Right ventricle myocardium superior (tissue), 1 donor: ENCODE measurements at regions not wholly inside any gene's neighbourhood (a gene's known extent, or its start where the extent isn't known, plus 50 kb on each side); places are given as distances from the start of the nearest gene placed in this dataset.
A peak's percentile ranks its signal among the peaks of the same experiment; 100 is the strongest.

Experiments used
- ATAC-seq: fragments of 200-7000 bp; cut with Tn5 transposase; one replicate; pipeline ENCODE4 v1.9.1; 2020; ENCODE audit warnings: mild to moderate bottlenecking; ENCODE audit not compliant: poor library complexity
- DNase-seq: peaks from one replicate; pipeline ENCODE4 v3.0.0-alpha.2; 2020
- intact Hi-C: fragments of 100-400 bp; cut with DNase I; formaldehyde crosslinking; loops from one replicate; pipeline ENCODE4 v1.11.2; 2022
- donor health status: DM: no; HTN: yes; CAD: no; lungs with severe emphysema.

DNA sequence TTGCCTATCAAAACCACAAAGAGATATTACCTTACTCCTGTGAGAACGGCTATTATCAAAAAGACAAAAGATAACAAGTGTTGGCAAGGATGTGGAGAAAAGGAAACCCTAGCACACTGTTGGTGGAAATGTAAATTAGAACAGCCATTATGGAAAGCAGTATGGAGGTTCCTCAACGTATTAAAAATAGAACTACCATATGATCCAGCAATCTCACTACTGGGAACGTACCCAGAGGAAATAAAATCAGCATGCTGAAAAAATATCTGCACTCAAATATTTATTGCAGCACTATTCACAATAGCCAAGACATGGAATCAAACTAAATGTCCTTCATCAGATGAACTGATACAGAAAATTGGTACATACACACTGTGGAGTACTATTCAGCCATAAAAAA lies 149.4 kb upstream of the MLN start:
- DNase-seq (no peak), ATAC-seq (no peak)
- intact Hi-C loops, result no loop called here

DNA sequence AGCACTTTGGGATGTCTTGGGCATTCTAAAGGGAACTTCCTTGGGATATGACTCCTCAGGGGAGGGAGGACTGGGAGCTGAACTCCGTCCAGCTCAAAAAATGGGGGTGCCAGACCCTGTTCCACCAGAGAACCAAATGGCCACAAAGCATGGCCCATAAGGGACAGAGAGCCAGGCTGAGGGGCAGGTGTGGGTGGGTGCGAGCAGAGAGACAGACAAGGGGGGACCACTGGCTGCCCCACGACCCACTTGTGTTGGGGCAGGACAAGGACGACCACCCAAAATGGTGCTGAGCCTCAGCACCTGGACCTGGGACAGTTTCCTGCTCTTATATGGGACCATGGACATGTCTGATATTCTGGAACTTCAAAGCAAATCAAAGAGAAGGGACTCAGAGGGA lies 148.2 kb upstream of the MLN start:
- intact Hi-C loops, result no loop called here
- DNase-seq, result no peak
- no peak for ATAC-seq

DNA sequence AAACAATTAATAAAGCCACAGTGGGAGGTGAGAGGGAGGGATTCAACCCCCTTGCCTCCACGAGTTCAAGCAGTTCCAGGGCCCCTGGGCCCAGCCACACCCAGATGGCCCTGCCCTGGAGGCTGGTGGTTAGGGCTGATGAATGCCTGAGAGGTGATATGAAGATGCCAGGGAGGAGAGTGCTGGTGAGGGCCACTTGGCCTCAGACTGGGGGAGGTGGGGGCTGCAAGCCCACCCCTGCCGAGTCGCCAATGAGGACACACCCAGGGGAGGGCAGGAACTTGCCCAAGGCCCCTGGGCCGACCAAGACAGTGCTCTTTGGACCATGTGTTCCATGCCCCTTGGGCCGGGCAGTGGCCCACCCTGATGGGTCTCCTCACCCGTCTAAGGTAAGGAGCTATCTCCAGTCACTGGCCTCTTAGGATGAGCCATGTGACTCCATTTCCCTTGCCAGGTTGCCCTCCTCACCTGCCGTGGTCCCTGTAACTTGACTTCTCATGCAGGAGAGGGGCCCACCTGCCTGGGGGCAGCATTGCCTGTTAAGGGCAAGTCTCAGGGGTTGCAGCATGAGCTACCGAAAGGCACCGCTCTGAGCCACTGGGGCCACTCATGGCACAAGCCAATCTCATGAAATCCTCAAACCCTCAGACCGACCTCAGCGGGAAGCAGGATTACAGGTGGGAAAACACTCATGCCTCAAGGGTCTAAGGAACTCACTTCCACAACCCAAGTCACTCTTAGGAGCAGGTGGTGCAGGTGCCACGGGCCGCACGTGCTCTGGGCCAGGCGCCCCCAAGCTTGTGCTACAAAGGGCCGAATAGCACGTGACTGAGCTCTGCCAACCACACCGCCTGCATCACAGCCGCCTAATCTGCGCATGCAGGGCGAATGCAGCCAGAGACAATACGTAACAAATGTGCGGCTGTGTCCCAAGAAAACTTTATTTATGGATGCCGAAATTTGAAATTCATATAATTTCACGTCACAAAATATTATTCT lies 147.4 kb upstream of the MLN start:
- intact Hi-C loops, result no loop called here
- DNase-seq (no peak), ATAC-seq (no peak)

DNA sequence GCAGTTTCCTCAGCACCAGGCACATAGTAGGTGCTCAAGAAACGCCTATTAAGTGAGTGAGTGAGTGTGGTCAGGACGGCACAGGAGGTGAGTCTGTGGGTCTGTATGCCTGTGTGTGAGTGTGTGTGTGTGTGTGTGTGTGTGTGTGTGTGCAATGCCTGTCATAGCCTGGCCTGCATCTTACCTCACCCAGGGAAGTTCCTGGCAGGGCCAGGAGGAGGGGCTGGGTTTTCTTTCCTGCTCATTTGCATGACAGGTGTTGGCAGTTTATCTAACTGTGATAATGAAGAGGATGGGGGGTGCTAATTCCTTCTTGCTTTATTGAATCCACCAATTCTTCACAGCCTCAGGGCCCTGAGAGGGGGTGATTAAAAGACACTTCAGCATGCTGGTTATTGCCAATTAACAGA lies 146.7 kb upstream of the MLN start:
- ATAC-seq (no peak), DNase-seq (no peak)
- intact Hi-C loops, result no loop called here

- no peak for ATAC-seq
- no peak for DNase-seq
- intact Hi-C loops, result no loop called here
Measured at GRCh38 chr6:33949877-33950435, 146.2 kb upstream of the MLN start.

DNA sequence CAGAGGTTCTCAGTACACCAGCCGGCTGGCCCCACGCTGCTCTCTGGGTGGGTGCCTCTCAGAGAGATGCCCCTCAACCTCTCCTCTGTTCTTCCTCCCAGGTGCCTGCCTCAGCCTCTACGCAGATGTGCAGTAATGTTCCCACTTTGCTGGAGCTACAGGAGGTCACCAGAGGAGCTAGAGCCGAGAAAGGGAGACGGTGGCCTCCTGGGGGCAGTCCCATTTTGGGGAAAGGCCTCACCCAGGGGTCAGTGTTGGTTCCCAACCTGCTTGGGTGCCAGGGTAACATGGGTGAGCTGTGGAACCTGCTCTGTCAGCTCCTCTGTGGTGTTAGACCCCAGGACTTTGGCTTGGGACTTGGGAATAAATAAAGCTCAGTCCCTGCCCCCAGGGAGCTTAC lies 145.3 kb upstream of the MLN start:
- intact Hi-C loops, result no loop called here
- DNase-seq, result no peak
- ATAC-seq, result no peak

GRCh38 chr6:33947916-33948594 lies 144.3 kb upstream of the MLN start:
- intact Hi-C loops, result no loop called here
- no peak for ATAC-seq
- no peak for DNase-seq

DNA sequence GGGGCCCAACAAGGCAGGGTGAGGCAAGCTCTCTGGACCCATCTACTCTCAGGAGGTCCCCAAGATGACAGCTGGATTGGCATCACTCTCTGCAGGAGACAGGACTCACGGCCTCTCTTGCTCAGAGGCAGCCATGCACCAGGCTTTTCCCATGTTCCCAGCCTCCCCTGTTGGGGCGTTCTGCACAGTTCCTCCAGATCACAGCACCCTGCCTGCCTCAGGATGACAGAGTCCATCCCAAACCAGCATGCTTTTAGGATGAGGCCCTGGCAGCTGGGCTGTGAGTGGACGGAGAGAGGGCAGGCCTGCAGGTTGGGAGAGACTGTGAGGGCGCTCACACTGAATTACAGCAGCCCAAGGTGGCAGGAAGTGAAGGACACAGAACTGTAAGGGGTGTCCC lies 143.2 kb upstream of the MLN start:
- intact Hi-C loops, result no loop called here
- no peak for DNase-seq
- no peak for ATAC-seq

- no peak for DNase-seq
- intact Hi-C loops, result no loop called here
- ATAC-seq, result no peak
Measured at GRCh38 chr6:33945931-33946330, 142.1 kb upstream of the MLN start.

GRCh38 chr6:33944686-33945411 lies 141.0 kb upstream of the MLN start:
- intact Hi-C loops, result no loop called here
- ATAC-seq, result no peak
- DNase-seq, result no peak

DNA sequence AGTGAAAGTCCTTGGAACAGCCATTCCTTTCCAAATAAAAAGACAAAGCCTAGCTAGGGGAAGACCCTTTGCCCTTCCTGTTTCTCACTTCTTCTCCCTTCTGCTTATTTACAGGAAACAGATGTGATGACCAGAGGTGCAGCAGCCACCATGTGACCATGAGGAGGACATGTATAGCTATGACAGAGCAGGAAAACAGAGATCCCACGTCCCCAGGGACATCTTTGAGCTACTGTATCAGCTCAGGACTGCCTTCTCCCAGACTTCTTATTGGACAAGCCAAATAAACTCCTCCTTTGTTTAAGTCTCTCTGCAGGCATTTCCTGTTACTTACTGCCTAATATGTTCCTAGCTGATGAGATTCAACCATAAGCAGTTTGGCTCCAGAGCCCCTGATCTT lies 133.1 kb upstream of the MLN start:
- intact Hi-C loops, result no loop called here
- DNase-seq, result no peak
- ATAC-seq, result no peak

DNA sequence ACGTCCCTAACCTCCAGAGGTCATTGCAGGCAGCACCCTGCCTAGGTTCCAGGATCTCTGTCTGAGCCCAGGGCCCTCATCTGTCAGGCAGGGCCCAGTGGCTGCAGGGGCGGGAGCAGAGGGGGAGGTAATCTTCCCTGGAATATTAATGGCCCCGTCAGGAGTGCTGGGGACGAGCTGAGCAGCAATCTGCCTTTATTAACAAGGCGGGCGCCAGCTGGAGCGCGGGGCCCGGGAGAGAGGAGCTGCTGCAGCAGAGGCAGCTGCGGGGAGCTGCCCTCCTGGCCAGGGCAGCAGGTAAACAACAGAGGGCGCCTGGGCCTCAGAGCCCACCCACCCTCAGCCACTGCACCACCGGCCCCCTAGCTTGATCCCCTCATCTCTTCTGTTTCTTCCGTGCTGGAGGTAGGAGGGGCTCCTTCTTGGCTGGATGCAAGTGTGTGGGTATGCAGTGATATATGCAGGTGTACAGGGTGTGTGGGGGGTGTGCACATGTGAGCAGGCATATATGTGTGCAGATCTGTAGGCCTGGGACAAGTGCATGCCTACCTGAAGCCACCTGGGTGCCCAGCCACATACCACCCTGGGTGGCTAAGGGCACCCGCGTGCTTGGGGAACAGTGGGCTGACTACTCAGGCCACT lies 131.8 kb upstream of the MLN start:
- ATAC-seq (no peak), DNase-seq (no peak)
- intact Hi-C loops, result no loop called here

DNA sequence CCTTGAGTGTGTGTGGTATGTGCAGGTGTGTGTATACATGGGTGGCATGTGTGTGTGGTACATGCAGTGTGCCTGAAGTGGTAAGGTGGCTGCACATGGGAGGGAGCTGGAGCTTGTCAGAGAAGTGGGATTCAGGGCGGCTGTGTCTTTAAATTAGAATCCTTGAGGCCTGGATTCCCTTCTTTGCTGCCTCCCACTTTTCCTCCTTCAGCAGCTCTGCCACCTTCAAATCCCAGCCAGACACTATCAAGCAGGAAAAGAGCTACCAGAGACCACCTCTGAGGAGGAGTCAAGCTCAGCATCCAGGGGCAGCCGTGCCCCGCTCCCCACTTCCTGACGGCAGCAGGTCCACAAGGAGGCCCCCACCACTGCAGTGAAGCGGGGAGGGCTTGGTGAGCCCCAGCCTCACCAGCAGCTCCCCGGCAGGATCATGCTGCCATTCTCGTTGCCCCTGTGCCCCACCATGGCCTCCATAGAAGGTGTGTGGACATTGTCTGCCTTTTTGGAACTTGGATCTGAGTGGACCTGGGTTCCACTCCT lies 131.0 kb upstream of the MLN start:
- ATAC-seq (no peak), DNase-seq (no peak)
- intact Hi-C loops, result no loop called here

GRCh38 chr6:33933101-33933500 lies 129.3 kb upstream of the MLN start:
- DNase-seq (no peak), ATAC-seq (no peak)
- intact Hi-C loops, result no loop called here

DNA sequence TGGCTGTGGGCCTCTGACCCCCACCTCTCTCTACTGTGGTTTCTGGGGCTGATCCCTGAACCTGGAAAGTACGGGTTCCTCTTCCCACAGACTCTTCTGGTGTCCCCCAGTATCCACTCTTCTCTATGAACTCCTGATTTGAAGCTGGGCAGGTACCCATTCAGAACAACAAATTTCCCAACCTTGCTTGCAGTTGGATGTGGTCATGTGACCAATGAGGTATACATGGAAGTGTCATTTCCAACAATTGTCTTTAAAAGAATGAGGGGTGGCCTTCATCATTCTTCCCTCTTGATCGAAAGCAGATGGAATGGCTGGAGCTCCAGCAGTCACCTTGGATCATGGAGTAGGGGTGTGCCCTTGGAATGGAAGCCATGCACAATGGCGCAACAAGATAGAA lies 128.0 kb upstream of the MLN start:
- DNase-seq (no peak), ATAC-seq (no peak)
- intact Hi-C loops, result no loop called here

GRCh38 chr6:33929575-33930288 lies 125.9 kb upstream of the MLN start:
- intact Hi-C loops, result no loop called here
- DNase-seq (no peak), ATAC-seq (peak; percentile 31)

GRCh38 chr6:33927616-33928015 lies 123.8 kb upstream of the MLN start:
- ATAC-seq, result no peak
- DNase-seq, result no peak
- intact Hi-C loops, result no loop called here

GRCh38 chr6:33927112-33927511 lies 123.3 kb upstream of the MLN start:
- ATAC-seq (no peak), DNase-seq (no peak)
- intact Hi-C loops, result no loop called here
